Kidney (tissue), 13 donors: ENCODE measurements at regions not wholly inside any gene's neighbourhood (a gene's known extent, or its start where the extent isn't known, plus 50 kb on each side); places are given as distances from the start of the nearest gene placed in this dataset.

ENCODE experiments used
- DNase-seq, 5 donors: peaks; one replicate each; pipeline ENCODE4 v3.0.0-alpha.2; 2013 to 2020
- FAIRE-seq: peaks from 2 replicates; lab custom pipeline; 2012; peaks lifted over from hg19 to GRCh38; lab: Jason Lieb, UNC
- H3K27ac ChIP-seq, 2 donors: one replicate each; pipeline ENCODE4 v1.7.0; 2013; ENCODE audit warnings: low read depth in 2 of 2, low read length in 2 of 2, inconsistent platforms in 1 of 2
- H3K27me3 ChIP-seq: one replicate; pipeline ENCODE4 v1.7.1; 2013; ENCODE audit warnings: low read length, inconsistent platforms; ENCODE audit not compliant: control insufficient read depth, insufficient read depth
- H3K36me3 ChIP-seq, 3 donors: one replicate each; pipeline versions ENCODE4 v1.7.0 to v1.7.1; 2013; ENCODE audit warnings: low read length in 3 of 3, control low read depth in 1 of 3, inconsistent platforms in 1 of 3; ENCODE audit not compliant: insufficient read depth in 3 of 3, control insufficient read depth in 2 of 3
- H3K4me1 ChIP-seq, 3 donors: one replicate each; pipeline versions ENCODE4 v1.7.0 to v1.7.1; 2013; ENCODE audit warnings: low read length in 3 of 3, inconsistent platforms in 1 of 3, low read depth in 1 of 3; ENCODE audit not compliant: control insufficient read depth in 2 of 3, insufficient read depth in 2 of 3
- H3K4me3 ChIP-seq, 3 donors: one replicate each; pipeline versions ENCODE4 v1.7.0 to v1.8.1; 2013; ENCODE audit warnings: low read length in 3 of 3, control low read depth in 1 of 3, inconsistent platforms in 1 of 3
- H3K9ac ChIP-seq, 3 donors: one replicate each; pipeline versions ENCODE4 v1.7.0 to v1.7.1; 2013; ENCODE audit warnings: low read length in 3 of 3, control low read depth in 1 of 3, inconsistent platforms in 1 of 3
- H3K9me3 ChIP-seq, 3 donors: one replicate each; pipeline versions ENCODE4 v1.7.0 to v1.7.1; 2013; ENCODE audit warnings: low read length in 3 of 3, control low read depth in 1 of 3, inconsistent platforms in 1 of 3; ENCODE audit not compliant: control insufficient read depth in 2 of 3, insufficient read depth in 1 of 3
- intact Hi-C: fragments of 100-400 bp; cut with DNase I; formaldehyde crosslinking; loops from one replicate; pipeline ENCODE4 v1.11.1; 2022
- TF ChIP-seq, protein P1 (sequence below): IDR thresholded peaks from 3 replicates; pipeline ENCODE4 v1.5.1; 2012; ENCODE audit warnings: mild to moderate bottlenecking, moderate library complexity, borderline replicate concordance; ENCODE audit not compliant: insufficient read depth; ENCODE audit errors: extremely low read depth
- donor health status: control.
- donor health status: control.
- donor health status: control.
- donor health status: control.
- donor health status: control.
- donor health status: DM: yes; HTN: yes; CAD: no.
- donor health status: Normal renal cell carcinoma (clear cell type).

- TF ChIP-seq, protein P1, sequence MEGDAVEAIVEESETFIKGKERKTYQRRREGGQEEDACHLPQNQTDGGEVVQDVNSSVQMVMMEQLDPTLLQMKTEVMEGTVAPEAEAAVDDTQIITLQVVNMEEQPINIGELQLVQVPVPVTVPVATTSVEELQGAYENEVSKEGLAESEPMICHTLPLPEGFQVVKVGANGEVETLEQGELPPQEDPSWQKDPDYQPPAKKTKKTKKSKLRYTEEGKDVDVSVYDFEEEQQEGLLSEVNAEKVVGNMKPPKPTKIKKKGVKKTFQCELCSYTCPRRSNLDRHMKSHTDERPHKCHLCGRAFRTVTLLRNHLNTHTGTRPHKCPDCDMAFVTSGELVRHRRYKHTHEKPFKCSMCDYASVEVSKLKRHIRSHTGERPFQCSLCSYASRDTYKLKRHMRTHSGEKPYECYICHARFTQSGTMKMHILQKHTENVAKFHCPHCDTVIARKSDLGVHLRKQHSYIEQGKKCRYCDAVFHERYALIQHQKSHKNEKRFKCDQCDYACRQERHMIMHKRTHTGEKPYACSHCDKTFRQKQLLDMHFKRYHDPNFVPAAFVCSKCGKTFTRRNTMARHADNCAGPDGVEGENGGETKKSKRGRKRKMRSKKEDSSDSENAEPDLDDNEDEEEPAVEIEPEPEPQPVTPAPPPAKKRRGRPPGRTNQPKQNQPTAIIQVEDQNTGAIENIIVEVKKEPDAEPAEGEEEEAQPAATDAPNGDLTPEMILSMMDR, result no peak
- Histone ChIP-seq H3K27me3 (no peaks in the 10 kb centered on the region), H3K27ac (no peak overlapping the region), H3K9me3 (peaks cover 0 to 2% (median 0%) of the 10 kb centered on the region in 3 donors), H3K4me1 (no peaks in the 10 kb centered on the region), H3K4me3 (no peak overlapping the region), H3K9ac (no peak overlapping the region), H3K36me3 (no peaks in the 10 kb centered on the region)
- DNase-seq (no peak), FAIRE-seq (no peak)
- intact Hi-C loops, result no loop called here
Observed at GRCh38 chr10:78272329-78272728, 238.7 kb downstream of the RPS24 start.

DNA sequence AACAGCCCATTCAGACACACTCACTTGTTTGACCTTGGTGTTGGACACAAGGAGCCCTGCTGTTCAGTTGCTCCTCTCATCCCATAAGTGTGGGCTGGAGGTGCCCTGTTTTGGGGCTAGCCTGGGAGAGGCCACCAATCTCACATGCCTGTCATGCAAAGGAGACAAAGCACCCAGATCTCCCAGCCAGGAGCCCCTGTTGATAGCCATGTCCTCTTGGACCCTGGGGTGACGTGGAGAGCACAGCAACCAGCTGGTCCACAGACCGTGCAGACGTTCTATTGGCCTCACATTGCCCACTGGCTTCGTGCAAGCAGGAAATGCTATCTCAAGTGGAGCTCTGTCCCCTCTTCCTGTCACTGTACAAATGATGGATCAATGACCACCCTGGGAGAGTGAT is 240.8 kb downstream of the RPS24 start:
- DNase-seq (no peak), FAIRE-seq (no peak)
- H3K9me3 ChIP-seq, result peaks cover 0 to 2% (median 0%) of the 10 kb centered on the region in 3 donors
- intact Hi-C loops, result no loop called here
- no peaks in the 10 kb centered on the region for H3K4me1 ChIP-seq
- H3K9ac ChIP-seq, result no peak overlapping the region
- TF ChIP-seq, protein P1, result no peak
- H3K4me3 ChIP-seq, result no peak overlapping the region
- no peaks in the 10 kb centered on the region for H3K27me3 ChIP-seq
- no peaks in the 10 kb centered on the region for H3K36me3 ChIP-seq
- no peak overlapping the region for H3K27ac ChIP-seq

- TF ChIP-seq, protein P1, result no peak
- DNase-seq (no peak), FAIRE-seq (no peak)
- Histone ChIP-seq H3K36me3 (no peaks in the 10 kb centered on the region), H3K27me3 (no peaks in the 10 kb centered on the region), H3K27ac (no peak overlapping the region), H3K9me3 (peaks cover 0 to 2% (median 0%) of the 10 kb centered on the region in 3 donors), H3K4me1 (no peaks in the 10 kb centered on the region), H3K4me3 (no peak overlapping the region), H3K9ac (no peak overlapping the region)
- intact Hi-C loops, result no loop called here
Observed at GRCh38 chr10:78276139-78276538, 242.5 kb downstream of the RPS24 start.
